CD4-positive, alpha-beta T cell treated with Interleukin-2 at 100 ng/mL for 4 hours (primary cell): ENCODE measurements at regions not wholly inside any gene's neighbourhood (a gene's known extent, or its start where the extent isn't known, plus 50 kb on each side); places are given as distances from the start of the nearest gene placed in this dataset.

Source experiments
- DNase-seq: peaks from one replicate; pipeline ENCODE4 v3.0.0-alpha.2; 2020; ENCODE audit warnings: low spot score

- no peak for DNase-seq
Observed at GRCh38 chr15:95563634-95564033, 766.9 kb upstream of the NR2F2 start.

DNA sequence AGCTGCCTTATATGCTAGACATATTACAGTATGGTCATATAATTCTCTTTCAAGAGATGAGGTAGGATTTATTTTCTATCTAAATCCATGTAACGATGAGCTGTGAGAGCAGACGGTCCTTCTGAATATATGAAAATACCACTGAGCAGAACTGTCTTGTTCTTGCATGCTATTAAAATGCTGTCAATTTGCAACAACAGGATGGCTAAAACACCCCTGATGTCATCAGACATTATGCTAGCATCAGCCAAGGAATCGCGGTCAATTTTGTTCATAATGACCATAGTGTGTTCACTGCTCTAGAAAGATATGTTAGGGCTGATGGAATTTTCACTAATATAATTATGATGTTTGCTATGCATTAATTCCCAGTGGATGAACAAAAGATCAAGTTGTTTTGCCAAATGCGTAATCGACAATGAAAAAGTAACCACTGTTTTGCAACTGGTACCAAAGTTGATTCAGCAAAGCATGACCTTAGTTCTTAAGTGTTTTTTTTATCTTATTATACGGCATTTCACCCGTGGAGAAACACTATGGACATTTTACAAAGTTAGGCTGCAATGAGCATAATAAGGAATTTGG, 765.4 kb upstream of the NR2F2 start:
- DNase-seq = no peak

DNA sequence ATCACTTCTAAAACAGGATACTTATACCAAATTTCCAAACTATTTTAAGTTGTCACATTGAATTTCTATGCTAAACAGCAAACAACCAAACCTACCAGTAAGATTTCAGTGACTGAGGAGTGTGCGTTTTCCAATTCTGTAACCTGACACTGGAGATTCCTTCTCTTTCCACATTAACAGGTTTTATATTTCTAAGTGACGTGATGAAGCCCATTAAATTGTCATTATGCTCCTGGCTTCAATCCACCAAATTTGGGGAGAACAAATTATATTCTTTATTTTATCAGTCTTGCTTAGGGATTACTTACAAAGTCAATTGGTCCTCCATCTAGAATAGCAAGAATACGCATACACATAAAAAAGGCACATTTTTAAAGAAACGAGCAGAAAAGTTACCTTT, 764.8 kb upstream of the NR2F2 start:
- DNase-seq = no peak

GRCh38 chr15:95567686-95568085, 762.8 kb upstream of the NR2F2 start:
- DNase-seq = no peak

DNA sequence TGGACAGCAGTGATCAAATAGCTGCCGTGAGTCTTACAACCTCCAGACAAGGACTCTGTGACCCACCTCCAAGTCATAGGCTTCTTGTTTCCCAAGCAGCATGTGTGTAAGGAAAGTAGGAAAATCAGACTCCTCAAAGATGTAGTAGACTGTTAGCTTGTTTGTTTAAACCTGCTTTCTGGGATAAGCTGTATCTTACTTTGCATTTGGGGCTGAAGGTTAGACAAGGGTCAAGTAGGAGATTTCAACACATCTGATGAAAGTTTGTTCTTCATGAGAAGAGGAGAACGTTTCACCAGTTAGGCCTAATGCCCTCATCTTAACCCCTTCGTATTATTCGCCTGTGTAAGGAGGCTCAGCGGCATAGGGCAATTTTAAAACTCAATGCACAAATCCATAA, 756.4 kb upstream of the NR2F2 start:
- DNase-seq = no peak

DNA sequence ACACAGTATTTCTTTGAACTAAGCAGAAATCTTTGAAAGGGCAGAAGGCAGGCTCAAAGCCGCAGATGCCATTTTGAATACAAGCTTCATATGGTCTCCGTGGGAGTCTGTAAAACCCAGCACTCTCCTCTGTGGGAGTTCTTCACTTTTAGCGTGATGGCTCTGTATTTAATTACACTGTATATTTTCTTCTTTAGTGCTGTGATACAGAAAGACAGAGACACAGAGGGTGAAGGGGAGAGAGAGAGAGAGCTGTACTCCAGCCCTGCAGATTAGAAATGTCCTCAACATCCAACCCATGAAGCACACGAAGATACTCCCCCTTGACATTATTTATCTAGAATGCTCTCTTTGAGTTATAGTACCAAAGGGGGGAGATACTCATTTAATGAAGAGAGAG, 752.6 kb upstream of the NR2F2 start:
- no peak for DNase-seq

- DNase-seq = no peak
Observed at GRCh38 chr15:95580121-95580520, 750.4 kb upstream of the NR2F2 start.

DNA sequence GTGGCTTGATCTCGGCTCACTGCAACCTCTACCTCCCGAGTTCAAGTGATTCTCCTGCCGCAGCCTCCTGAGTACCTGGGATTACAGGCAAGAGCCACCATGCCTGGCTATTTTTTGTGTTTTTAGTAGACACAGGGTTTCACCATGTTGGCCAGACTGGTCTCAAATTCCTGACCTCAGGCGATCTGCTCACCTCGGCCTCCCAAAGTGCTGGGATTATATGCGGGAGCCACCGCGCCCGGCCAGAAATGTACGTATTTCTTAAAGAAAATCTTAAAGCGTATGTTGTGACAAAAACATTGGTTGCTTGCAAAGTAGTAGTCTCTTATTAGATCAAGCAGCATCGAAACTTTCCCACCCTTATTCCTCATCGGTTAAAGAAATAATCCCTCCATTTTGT, 748.9 kb upstream of the NR2F2 start:
- no peak for DNase-seq

GRCh38 chr15:95584088-95584487, 746.4 kb upstream of the NR2F2 start:
- no peak for DNase-seq

DNA sequence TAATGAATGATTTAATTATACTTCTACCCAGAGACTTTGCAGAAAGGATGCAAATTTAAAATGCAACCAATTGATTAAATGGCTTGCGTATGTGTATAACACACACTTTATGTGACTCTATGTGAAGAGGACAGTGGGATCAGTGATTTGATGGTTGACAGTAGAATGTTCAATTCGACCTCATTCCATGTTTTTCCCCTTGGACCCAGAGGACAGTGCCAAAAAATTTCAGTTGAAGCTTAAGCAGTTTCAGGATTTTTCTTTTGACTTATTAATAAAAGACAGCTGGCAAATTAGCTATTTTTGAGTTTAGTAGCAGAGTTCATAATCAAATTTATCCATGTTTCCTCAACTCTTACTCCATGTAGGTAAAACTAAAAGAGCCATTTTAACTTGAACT, 742.4 kb upstream of the NR2F2 start:
- DNase-seq = no peak

DNA sequence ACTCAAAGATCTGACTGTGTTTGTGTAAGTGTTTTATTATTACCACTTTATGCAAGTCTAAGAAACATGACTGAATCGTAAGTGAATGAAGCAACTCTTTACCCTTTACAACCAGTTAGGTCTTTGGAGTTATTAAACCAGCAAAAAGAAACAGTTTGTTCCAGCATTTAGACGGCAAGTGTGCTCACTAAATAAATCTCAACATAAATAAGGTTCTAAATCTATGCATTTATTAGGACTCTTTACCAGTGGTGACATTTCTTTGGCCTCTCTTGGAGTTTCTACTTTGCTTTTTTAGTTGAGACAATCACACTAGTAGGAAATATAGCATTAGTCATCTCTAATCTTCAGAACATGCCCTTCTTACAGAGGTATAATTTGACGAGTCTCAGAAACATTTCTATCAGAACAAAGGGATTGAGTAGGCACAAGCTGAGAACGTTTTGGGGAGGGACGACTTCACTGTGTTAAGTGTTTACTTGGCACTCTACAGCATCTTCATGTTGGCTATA, 739.9 kb upstream of the NR2F2 start:
- no peak for DNase-seq

GRCh38 chr15:95591270-95591669, 739.2 kb upstream of the NR2F2 start:
- no peak for DNase-seq

GRCh38 chr15:95591886-95592285, 738.6 kb upstream of the NR2F2 start:
- no peak for DNase-seq

- DNase-seq = no peak
Observed at GRCh38 chr15:95594496-95594895, 736.0 kb upstream of the NR2F2 start.

DNA sequence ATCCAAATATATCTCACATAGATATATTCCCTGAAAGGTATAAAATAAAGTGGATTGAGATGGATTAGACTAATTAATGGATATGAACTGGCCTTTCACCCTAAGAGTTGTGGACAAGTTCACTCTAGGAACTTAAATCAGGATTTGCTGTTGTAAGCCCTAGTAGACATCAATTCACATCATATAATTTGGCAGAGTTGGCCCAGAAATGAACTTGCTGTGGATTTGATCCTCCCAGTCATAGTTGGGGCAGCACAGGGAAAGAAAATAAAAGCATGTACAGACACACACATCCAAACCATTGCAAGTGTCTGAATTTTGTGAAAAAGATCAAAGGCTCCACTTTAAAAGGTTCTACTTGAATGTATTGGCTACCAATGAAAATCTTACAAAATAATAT, 734.7 kb upstream of the NR2F2 start:
- DNase-seq = no peak

GRCh38 chr15:95596496-95596895, 734.0 kb upstream of the NR2F2 start:
- DNase-seq = no peak

DNA sequence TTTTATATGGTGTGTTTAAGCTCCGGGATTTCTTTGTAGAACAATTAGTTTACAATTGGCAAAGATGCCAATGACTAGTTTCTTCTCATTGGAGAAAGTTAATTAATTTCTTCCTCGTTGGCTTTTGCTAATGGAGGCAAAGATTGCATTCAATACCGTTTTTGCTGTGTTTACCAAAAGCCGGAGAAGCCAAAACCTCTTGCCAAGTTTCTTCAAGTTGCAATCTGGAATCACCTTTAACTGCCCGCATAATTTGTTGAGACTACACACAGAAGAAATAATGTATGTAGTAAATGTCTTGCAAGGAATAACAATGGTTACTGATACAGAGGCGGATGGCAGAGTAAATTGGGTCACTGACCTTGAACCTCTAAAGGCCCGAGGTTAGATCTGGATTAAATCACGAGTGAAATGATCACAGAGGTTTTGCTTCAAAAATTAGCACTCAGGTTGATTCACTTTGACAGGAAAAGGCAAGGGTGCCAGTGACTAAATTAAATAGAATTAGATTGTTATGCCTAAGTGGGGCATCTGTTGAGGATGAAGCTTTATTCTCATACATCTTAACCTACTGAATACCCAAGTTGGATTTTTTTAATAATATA, 732.1 kb upstream of the NR2F2 start:
- no peak for DNase-seq

DNA sequence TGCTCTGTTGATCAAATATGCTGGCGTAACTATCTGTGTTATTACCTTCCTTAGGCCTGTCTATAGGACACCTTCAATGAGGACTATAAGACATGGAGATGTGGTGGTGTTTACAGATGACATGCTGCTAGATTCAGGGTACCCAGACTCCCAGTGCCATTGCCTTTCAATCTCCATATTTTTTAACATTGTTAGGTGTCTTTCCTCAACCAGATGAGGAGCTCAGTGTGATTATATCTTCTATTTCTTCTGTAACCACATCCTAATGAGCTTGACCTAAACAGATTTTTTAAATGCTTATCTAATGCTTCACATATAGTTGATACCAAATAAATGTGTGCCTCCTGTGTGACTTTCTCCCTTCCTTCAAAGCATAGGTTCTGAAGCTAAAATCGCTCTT, 730.1 kb upstream of the NR2F2 start:
- DNase-seq = no peak

DNA sequence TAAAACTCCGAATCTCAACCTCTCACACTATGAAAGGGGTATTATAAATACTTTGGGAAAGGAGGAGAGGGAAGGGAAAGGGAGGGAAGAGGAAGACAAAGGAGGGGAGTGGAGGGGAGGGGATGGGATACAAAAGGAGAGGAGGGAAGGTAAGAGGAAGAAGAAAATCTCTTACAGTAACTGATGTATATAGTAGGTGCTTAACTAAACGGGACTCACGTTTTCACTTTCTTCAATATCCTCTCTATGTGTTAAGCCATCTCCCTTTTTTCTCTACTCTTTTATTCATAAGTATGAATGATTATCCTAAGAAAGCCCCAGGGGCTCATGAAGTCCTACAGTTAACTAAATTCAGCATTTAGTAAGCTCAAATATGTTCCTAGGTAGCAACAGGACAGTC, 729.6 kb upstream of the NR2F2 start:
- DNase-seq = no peak

GRCh38 chr15:95601525-95601924, 729.0 kb upstream of the NR2F2 start:
- no peak for DNase-seq

- no peak for DNase-seq
Observed at GRCh38 chr15:95603802-95604201, 726.7 kb upstream of the NR2F2 start.

DNA sequence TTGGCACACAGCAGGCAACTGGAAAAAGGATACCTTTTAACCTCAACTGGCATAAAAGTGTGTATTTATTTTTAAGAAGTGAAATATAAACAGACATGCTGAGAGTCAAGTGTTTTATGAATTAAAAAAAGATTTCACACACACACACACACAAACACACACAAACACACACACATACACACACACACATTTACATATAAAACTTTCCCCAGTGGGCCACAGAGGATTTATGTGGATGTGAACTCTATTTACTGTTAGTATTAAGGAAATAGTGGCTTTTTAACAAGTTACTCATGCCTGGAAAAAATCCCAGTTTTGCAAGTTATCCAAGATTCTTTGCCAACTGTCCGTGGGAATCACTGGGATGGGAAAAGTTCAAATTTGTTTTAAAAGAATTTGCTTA, 725.9 kb upstream of the NR2F2 start:
- no peak for DNase-seq

DNA sequence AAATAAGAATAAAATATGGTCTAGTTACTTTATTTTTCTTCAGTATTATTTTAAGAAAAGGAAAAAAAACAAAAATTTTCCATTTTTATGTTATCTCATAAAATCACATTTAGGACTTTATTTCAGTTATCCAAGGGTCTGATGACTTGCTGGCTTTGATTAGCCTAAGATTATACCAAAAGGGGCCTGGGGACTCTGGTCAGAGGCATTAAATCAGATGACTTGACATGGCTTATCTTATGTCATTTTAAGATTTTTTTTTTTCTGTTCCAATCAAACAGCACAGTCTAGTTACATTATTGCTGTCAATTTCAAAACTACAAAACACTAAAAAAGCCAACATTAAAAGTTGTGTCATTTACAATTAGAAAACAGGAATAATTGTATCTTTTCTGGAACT, 725.4 kb upstream of the NR2F2 start:
- no peak for DNase-seq

- DNase-seq = no peak
Observed at GRCh38 chr15:95606551-95606950, 723.9 kb upstream of the NR2F2 start.
